Neural cell (in vitro differentiated cells): ENCODE measurements at regions not wholly inside any gene's neighbourhood (a gene's known extent, or its start where the extent isn't known, plus 50 kb on each side); places are given as distances from the start of the nearest gene placed in this dataset.
A peak's percentile ranks its signal among the peaks of the same experiment; 100 is the strongest.

Experiments used
- H2AFZ ChIP-seq: fragments of 200-600, 300-800 bp; sonication (generic), shearing (Covaris generic); 2 replicates; pipeline ENCODE4 v1.6.0; 2014; ENCODE audit warnings: low read depth, mild to moderate bottlenecking, antibody characterized with exemption, low read length, moderate library complexity
- H3F3A ChIP-seq: fragments of 200-600 bp; shearing (Covaris generic); 2 replicates; pipeline ENCODE4 v1.6.1; 2016; ENCODE audit warnings: mild to moderate bottlenecking, moderate library complexity, mixed read lengths, antibody characterized with exemption, low read length; ENCODE audit not compliant: insufficient read depth, poor library complexity, severe bottlenecking
- H3K27ac ChIP-seq: fragments of 200-600, 300-800 bp; sonication (generic), shearing (Covaris generic); 2 replicates; pipeline ENCODE4 v1.5.1; 2014; ENCODE audit warnings: mild to moderate bottlenecking, low read length, moderate library complexity
- H3K27me3 ChIP-seq: fragments of 300-800, 200-600 bp; sonication (generic), shearing (Covaris generic); 2 replicates; pipeline ENCODE4 v1.6.0; 2014; ENCODE audit warnings: mild to moderate bottlenecking, low read depth, low read length, moderate library complexity; ENCODE audit not compliant: insufficient read depth
- H3K36me3 ChIP-seq: fragments of 300-800, 200-600 bp; sonication (generic), shearing (Covaris generic); 2 replicates; pipeline ENCODE4 v1.5.1; 2014; ENCODE audit warnings: mild to moderate bottlenecking, antibody characterized with exemption, low read length, moderate library complexity; ENCODE audit not compliant: insufficient read depth
- H3K4me2 ChIP-seq: fragments of 300-800, 200-600 bp; sonication (generic), shearing (Covaris generic); 2 replicates; pipeline ENCODE4 v1.6.0; 2014; ENCODE audit warnings: mild to moderate bottlenecking, low read length
- H3K4me3 ChIP-seq: fragments of 300-800, 200-600 bp; sonication (generic), shearing (Covaris generic); 2 replicates; pipeline ENCODE4 v1.5.1; 2014; ENCODE audit warnings: mild to moderate bottlenecking, low read length, moderate library complexity
- H3K79me2 ChIP-seq: fragments of 200-600 bp; shearing (Covaris generic); replicated peaks from 2 replicates; pipeline ENCODE4 v1.6.0; 2014; ENCODE audit warnings: mild to moderate bottlenecking, low read length, moderate library complexity; ENCODE audit not compliant: insufficient read depth
- H3K9ac ChIP-seq: fragments of 300-800, 200-600 bp; sonication (generic), shearing (Covaris generic); 2 replicates; pipeline ENCODE4 v1.6.1; 2016; ENCODE audit warnings: mild to moderate bottlenecking, low read length, mixed read lengths
- H3K9me2 ChIP-seq: fragments of 200-600 bp; shearing (Covaris generic); 2 replicates; pipeline ENCODE4 v1.6.1; 2016; ENCODE audit warnings: mild to moderate bottlenecking, low read length, mixed read lengths; ENCODE audit not compliant: insufficient read depth
- H3K9me3 ChIP-seq: fragments of 200-600, 300-800 bp; sonication (generic), shearing (Covaris generic); 2 replicates; pipeline ENCODE4 v1.6.1; 2016; ENCODE audit warnings: mild to moderate bottlenecking, mixed run types, low read length, moderate library complexity, mixed read lengths
- H4K20me1 ChIP-seq: fragments of 200-600 bp; shearing (Covaris generic); 2 replicates; pipeline ENCODE4 v1.6.1; 2016; ENCODE audit warnings: mild to moderate bottlenecking, mixed run types; ENCODE audit not compliant: insufficient read depth
- EZH2 ChIP-seq: fragments of 200-600, 300-800 bp; shearing (Covaris generic), sonication (generic); IDR thresholded peaks from 2 replicates; pipeline ENCODE4 v1.6.1; 2014; ENCODE audit warnings: antibody characterized with exemption, low read length, borderline replicate concordance, mild to moderate bottlenecking; ENCODE audit not compliant: insufficient read depth, poor library complexity, severe bottlenecking
- MXI1 ChIP-seq: fragments of 450-650 bp; conservative IDR thresholded peaks from 2 replicates; pipeline ENCODE4 v1.6.1; 2014; ENCODE audit warnings: antibody characterized with exemption, mild to moderate bottlenecking; ENCODE audit not compliant: poor library complexity, severe bottlenecking
- POLR2AphosphoS5 ChIP-seq: IDR thresholded peaks from 2 replicates; pipeline ENCODE4 v1.6.1; 2012
- RAD21 ChIP-seq: fragments of 450-650 bp; conservative IDR thresholded peaks from 2 replicates; pipeline ENCODE4 v1.6.1; 2014; ENCODE audit warnings: antibody characterized with exemption, mild to moderate bottlenecking, moderate library complexity
- REST ChIP-seq: IDR thresholded peaks from 2 replicates; pipeline ENCODE4 v1.6.1; 2012; ENCODE audit warnings: borderline replicate concordance
- SMC3 ChIP-seq: fragments of 450-650 bp; conservative IDR thresholded peaks from 2 replicates; pipeline ENCODE4 v1.6.1; 2014; ENCODE audit warnings: antibody characterized with exemption, mild to moderate bottlenecking, moderate library complexity; ENCODE audit not compliant: poor library complexity
- TAF1 ChIP-seq: IDR thresholded peaks from 2 replicates; pipeline ENCODE4 v1.6.1; 2012; ENCODE audit warnings: low read depth
- TF ChIP-seq, protein P1 (sequence below): fragments of 450-650 bp; IDR thresholded peaks from 2 replicates; pipeline ENCODE4 v1.5.1; 2014; ENCODE audit warnings: antibody characterized with exemption, mild to moderate bottlenecking, moderate library complexity; ENCODE audit not compliant: poor library complexity, severe bottlenecking

- Histone ChIP-seq H3K27me3 (no peaks in the 10 kb centered on the region), H3K9ac (peak overlapping the region; percentile 26), H3K27ac (peak overlapping the region; percentile 88), H4K20me1 (no peaks in the 10 kb centered on the region), H3K9me3 (no peaks in the 10 kb centered on the region), H3K4me3 (peak overlapping the region; percentile 33), H3K79me2 (no peaks in the 10 kb centered on the region), H3K36me3 (no peaks in the 10 kb centered on the region), H3K9me2 (no peaks in the 10 kb centered on the region), H3F3A (peaks cover 4% of the 10 kb centered on the region), H2AFZ (no peak overlapping the region), H3K4me2 (no peak overlapping the region)
- no peak for TF ChIP-seq SMC3
- TF ChIP-seq POLR2AphosphoS5 = no peak
- no peak for TF ChIP-seq MXI1
- TF ChIP-seq RAD21 = no peak
- no peak for TF ChIP-seq TAF1
- TF ChIP-seq EZH2 = no peak
- TF ChIP-seq, protein P1, sequence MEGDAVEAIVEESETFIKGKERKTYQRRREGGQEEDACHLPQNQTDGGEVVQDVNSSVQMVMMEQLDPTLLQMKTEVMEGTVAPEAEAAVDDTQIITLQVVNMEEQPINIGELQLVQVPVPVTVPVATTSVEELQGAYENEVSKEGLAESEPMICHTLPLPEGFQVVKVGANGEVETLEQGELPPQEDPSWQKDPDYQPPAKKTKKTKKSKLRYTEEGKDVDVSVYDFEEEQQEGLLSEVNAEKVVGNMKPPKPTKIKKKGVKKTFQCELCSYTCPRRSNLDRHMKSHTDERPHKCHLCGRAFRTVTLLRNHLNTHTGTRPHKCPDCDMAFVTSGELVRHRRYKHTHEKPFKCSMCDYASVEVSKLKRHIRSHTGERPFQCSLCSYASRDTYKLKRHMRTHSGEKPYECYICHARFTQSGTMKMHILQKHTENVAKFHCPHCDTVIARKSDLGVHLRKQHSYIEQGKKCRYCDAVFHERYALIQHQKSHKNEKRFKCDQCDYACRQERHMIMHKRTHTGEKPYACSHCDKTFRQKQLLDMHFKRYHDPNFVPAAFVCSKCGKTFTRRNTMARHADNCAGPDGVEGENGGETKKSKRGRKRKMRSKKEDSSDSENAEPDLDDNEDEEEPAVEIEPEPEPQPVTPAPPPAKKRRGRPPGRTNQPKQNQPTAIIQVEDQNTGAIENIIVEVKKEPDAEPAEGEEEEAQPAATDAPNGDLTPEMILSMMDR = no peak
- no peak for TF ChIP-seq REST
Measured at GRCh38 chr10:124171561-124171960, 78.2 kb upstream of the CHST15 start.

- Histone ChIP-seq H3K9ac (no peak overlapping the region), H3K27me3 (no peaks in the 10 kb centered on the region), H2AFZ (no peak overlapping the region), H3K79me2 (no peaks in the 10 kb centered on the region), H3F3A (peaks cover 4% of the 10 kb centered on the region), H3K27ac (no peak overlapping the region), H4K20me1 (no peaks in the 10 kb centered on the region), H3K9me2 (no peaks in the 10 kb centered on the region), H3K36me3 (no peaks in the 10 kb centered on the region), H3K9me3 (no peaks in the 10 kb centered on the region), H3K4me3 (no peak overlapping the region), H3K4me2 (no peak overlapping the region)
- TF ChIP-seq, protein P1 = no peak
- TF ChIP-seq REST = no peak
- TF ChIP-seq RAD21 = no peak
Measured at GRCh38 chr10:124170631-124171030, 77.2 kb upstream of the CHST15 start.
